ENCODE measurements at regions not wholly inside any gene's neighbourhood (a gene's known extent, or its start where the extent isn't known, plus 50 kb on each side); places are given as distances from the start of the nearest gene placed in this dataset.

DNA sequence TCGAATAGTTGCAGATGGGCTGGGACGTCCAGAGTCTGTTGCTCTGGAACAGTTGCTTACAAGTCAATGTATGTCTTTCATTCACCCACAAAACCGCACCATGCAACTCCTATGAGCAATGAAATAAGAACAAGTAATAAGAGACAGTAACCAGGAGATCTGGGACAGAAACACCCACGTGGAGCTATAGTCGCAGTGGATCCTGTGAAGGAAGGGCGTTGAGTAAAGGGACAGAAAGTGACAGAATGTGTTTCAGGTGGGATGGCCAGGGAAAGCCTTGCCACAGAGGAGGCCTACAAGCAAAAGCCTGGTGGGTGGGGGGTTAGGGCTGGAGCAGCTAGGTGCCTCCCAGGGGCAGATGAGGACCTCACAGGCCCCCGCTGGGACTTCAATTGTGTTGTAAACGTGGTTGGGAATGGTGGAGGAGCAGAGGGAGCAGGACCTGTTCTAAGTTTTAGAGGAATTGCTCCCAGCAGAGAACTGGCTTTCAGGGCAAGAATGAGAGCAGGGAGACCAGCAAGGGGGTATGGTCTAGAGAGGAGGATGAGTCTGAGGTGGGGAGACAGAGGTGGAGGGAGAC, 86.7 kb upstream of the FZD10 start:
- ATAC-seq, result no peak
- no peak for DNase-seq (ENCODE audit: low read depth in 1 of 2, low spot score in 1 of 2)
- FAIRE-seq, result no peak
- 19% methylated on average over 8 of the region's 8 CpGs for WGBS (ENCODE audit: missing lambda C conversion rate)
- Histone ChIP-seq H3K4me1 (no peaks in the 10 kb centered on the region), H3K4me3 (no peak overlapping the region), H3K4me2 (no peak overlapping the region), H3K27ac (no peak overlapping the region), H3K9me3 (peaks cover 6% of the 10 kb centered on the region; the same call in 1 of the 3 replicates)
- TF ChIP-seq EHF (CRISPR knock-in tag; IDR thresholded peaks at IDR 0.05), result no peak
- TF ChIP-seq, protein P1, sequence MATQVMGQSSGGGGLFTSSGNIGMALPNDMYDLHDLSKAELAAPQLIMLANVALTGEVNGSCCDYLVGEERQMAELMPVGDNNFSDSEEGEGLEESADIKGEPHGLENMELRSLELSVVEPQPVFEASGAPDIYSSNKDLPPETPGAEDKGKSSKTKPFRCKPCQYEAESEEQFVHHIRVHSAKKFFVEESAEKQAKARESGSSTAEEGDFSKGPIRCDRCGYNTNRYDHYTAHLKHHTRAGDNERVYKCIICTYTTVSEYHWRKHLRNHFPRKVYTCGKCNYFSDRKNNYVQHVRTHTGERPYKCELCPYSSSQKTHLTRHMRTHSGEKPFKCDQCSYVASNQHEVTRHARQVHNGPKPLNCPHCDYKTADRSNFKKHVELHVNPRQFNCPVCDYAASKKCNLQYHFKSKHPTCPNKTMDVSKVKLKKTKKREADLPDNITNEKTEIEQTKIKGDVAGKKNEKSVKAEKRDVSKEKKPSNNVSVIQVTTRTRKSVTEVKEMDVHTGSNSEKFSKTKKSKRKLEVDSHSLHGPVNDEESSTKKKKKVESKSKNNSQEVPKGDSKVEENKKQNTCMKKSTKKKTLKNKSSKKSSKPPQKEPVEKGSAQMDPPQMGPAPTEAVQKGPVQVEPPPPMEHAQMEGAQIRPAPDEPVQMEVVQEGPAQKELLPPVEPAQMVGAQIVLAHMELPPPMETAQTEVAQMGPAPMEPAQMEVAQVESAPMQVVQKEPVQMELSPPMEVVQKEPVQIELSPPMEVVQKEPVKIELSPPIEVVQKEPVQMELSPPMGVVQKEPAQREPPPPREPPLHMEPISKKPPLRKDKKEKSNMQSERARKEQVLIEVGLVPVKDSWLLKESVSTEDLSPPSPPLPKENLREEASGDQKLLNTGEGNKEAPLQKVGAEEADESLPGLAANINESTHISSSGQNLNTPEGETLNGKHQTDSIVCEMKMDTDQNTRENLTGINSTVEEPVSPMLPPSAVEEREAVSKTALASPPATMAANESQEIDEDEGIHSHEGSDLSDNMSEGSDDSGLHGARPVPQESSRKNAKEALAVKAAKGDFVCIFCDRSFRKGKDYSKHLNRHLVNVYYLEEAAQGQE (IDR thresholded peaks at IDR 0.05), result no peak
- no peak for TF ChIP-seq RARB (CRISPR knock-in tag; IDR thresholded peaks at IDR 0.05)
- no peak for TF ChIP-seq HDAC2 (IDR thresholded peaks at IDR 0.05)
- no peak for TF ChIP-seq ESRRA (IDR thresholded peaks at IDR 0.05; ENCODE audit: borderline replicate concordance, low read length)
- no peak for TF ChIP-seq KDM1A (IDR thresholded peaks at IDR 0.05; ENCODE audit: low read depth)
- TF ChIP-seq FOSL2 (IDR thresholded peaks at IDR 0.05), result no peak
- TF ChIP-seq FOSL2 (CRISPR knock-in tag; IDR thresholded peaks at IDR 0.05), result no peak
- no peak for TF ChIP-seq CEBPB (IDR thresholded peaks at IDR 0.05)
- no peak for TF ChIP-seq ZSCAN20 (CRISPR knock-in tag; IDR thresholded peaks at IDR 0.05)
- no peak for TF ChIP-seq NR3C1 (IDR thresholded peaks at IDR 0.05)
- TF ChIP-seq HOXB5 (CRISPR knock-in tag; IDR thresholded peaks at IDR 0.05), result no peak
- TF ChIP-seq POLR2A (IDR thresholded peaks at IDR 0.05; ENCODE audit: low read length), result no peak
- no peak for TF ChIP-seq ZNF302 (CRISPR knock-in tag; IDR thresholded peaks at IDR 0.05)
- TF ChIP-seq, protein P2, sequence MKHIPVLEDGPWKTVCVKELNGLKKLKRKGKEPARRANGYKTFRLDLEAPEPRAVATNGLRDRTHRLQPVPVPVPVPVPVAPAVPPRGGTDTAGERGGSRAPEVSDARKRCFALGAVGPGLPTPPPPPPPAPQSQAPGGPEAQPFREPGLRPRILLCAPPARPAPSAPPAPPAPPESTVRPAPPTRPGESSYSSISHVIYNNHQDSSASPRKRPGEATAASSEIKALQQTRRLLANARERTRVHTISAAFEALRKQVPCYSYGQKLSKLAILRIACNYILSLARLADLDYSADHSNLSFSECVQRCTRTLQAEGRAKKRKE (CRISPR knock-in tag; IDR thresholded peaks at IDR 0.05; ENCODE audit: low read depth), result no peak
- no peak for TF ChIP-seq HEYL (CRISPR knock-in tag; IDR thresholded peaks at IDR 0.05)
- TF ChIP-seq PHF8 (IDR thresholded peaks at IDR 0.05; ENCODE audit: borderline replicate concordance, low read depth), result no peak
- no peak for TF ChIP-seq ZFP36 (IDR thresholded peaks at IDR 0.05; ENCODE audit: borderline replicate concordance, partially characterized antibody)
- TF ChIP-seq SREBF2 (IDR thresholded peaks at IDR 0.05), result no peak
- ChIA-PET CTCF (no interaction called here), POLR2A (no interaction called here)

- H3K4me3 ChIP-seq, result no peak overlapping the region
- ChIA-PET POLR2A (no interaction called here), CTCF (no interaction called here)
- no peak overlapping the region for H3K4me2 ChIP-seq
- DNase-seq (ENCODE audit: low read depth in 1 of 2, low spot score in 1 of 2) (no peak), FAIRE-seq (no peak), ATAC-seq (no peak)
- H3K9me3 ChIP-seq, result peaks cover 6% of the 10 kb centered on the region; the same call in 1 of the 3 replicates
- TF ChIP-seq EHMT2 (IDR thresholded peaks at IDR 0.05; ENCODE audit: low read depth) (no peak), MAZ (IDR thresholded peaks at IDR 0.05; ENCODE audit: borderline replicate concordance, low read depth, low read length) (no peak), FOSB (CRISPR knock-in tag; IDR thresholded peaks at IDR 0.05) (no peak), HEYL (CRISPR knock-in tag; IDR thresholded peaks at IDR 0.05) (no peak), KDM1A (IDR thresholded peaks at IDR 0.05; ENCODE audit: low read depth) (no peak), USF2 (IDR thresholded peaks at IDR 0.05) (no peak)
- WGBS (ENCODE audit: missing lambda C conversion rate), result 8% methylated on average over 3 of the region's 3 CpGs
- no peak overlapping the region for H3K27ac ChIP-seq
- H3K4me1 ChIP-seq, result no peaks in the 10 kb centered on the region
Observed at GRCh38 chr12:130076126-130076525, 86.1 kb upstream of the FZD10 start.
